GM12865 (cell line): ENCODE measurements at regions not wholly inside any gene's neighbourhood (a gene's known extent, or its start where the extent isn't known, plus 50 kb on each side); places are given as distances from the start of the nearest gene placed in this dataset.

ENCODE experiments used
- DNase-seq: peaks from one replicate; pipeline ENCODE4 v3.0.0; 2010; ENCODE audit warnings: low read depth
- H3K4me3 ChIP-seq: 2 replicates; pipeline ENCODE4 v1.5.1; 2011; ENCODE audit warnings: mild to moderate bottlenecking, low read depth, low read length, control low read depth
- CTCF ChIP-seq: IDR thresholded peaks from 2 replicates; pipeline ENCODE4 v1.5.1; 2011; ENCODE audit warnings: low read length, control low read depth, low read depth, inconsistent platforms; ENCODE audit not compliant: insufficient read depth; ENCODE audit errors: missing control alignments

DNA sequence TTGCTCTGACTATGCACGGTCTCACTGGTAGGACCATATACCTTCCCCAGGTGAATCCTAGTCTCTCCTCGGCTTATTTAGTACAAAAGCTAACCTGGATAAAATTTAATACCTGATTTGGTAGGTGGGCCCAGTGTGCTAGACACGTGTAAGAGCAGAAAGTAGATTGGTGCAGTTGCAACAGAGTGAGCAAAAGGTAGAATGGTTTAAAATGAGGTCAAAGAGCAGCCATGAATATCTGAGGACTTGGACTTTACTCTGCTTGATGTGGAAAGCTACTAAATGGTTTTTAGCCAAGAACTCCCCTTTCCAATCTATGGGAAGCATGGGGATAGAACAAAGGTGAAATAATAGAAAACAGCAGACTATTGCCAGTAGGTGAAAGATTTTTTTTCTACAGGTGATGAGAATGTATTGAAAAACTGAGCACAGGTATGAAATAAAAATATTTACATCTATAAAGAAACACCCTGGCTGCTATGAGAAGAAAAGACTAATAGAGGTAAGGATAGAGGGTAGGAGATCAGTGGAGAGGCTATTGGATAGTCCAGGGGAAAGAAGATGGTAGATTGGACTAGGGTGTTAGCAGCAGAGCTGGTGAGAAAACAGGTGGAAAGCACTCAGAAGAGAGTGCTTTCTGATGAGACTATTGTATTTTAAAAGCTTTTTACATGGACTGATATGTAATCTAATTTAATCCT, 61.3 kb upstream of the BCL9 start:
- no peak for DNase-seq
- TF ChIP-seq CTCF = no peak
- no peak overlapping the region for H3K4me3 ChIP-seq

DNA sequence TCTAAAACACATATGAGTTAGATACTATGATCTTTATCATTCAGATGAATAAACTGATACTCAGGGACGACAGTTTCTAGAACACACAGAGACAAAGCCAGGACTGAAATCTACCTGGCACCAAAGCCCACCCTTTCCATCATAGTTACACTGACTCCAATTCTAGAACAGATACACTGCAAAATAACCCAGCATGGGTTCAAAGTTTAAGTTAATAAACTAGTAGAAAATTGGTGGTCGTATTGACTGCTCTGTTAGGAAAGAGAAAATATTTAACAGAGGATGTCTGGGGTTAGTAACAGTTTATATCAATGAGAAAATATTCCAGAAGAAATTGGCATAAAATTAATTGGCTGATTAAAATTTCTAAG, 60.8 kb upstream of the BCL9 start:
- no peak for DNase-seq

GRCh38 chr1:147486876-147487656, 54.2 kb upstream of the BCL9 start:
- TF ChIP-seq CTCF = no peak
- no peak overlapping the region for H3K4me3 ChIP-seq
- DNase-seq = no peak

More for the DNA sequence above, 60.8 kb upstream of the BCL9 start:
- H3K4me3 ChIP-seq = no peak overlapping the region
- no peak for TF ChIP-seq CTCF

DNA sequence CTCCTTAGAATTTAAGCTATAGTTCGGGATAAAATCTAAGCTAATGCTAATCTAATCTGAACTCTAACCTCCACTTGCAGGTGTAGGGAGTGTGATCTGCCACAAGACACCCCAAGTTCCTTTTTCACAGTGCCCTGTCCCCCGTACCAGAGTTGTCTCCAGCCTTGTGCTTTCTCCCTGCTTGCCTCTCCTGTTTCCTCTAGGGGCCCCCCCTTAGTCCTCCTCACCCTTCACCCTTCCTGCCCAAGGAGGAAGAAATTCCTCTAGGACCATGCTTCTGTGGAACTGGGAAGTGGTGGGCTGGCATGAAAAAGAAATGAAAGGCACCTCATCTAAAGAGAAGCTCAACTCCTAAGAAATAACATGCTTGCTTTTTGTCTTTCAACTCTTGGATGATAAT, 50.2 kb upstream of the BCL9 start:
- no peak for TF ChIP-seq CTCF
- no peak overlapping the region for H3K4me3 ChIP-seq
- DNase-seq = no peak
